Fibroblast of peridontal ligament (primary cell): ENCODE measurements at regions not wholly inside any gene's neighbourhood (a gene's known extent, or its start where the extent isn't known, plus 50 kb on each side); places are given as distances from the start of the nearest gene placed in this dataset.

Experiments
- DNase-seq: peaks from one replicate; pipeline ENCODE4 v3.0.0-alpha.2; 2010; ENCODE audit errors: extremely low read depth

GRCh38 chr5:175805256-175806011 lies 65.9 kb upstream of the CPLX2 start:
- DNase-seq, result no peak

- no peak for DNase-seq
Measured at GRCh38 chr5:175808711-175809110, 62.7 kb upstream of the CPLX2 start.

DNA sequence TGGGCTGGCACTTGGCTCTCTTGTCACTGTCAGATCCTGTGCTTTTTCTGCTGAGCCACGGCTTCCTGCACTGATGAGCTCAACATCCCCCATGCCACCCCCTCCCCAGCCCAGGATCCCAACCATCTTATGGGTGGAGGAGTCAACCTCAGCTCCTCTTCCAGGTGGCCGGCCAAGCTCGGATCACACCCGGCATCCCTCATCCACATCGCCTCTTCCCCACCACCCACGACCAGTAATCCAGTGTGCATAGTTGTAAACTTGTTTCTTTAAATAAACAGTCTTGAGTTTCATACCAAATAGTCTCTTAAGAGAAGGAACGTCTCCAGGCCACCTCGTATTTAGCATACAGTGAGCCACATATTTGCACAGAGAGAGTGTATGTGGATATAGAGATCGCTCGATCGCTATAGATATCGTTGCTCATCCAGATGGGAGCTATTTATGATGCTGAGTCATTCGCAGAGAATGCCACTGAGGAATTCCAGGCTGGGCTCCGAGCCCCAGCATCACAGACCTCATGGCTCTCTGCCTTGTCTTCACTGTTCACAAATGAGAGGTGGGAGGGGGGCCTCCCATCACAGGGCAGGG lies 61.8 kb upstream of the CPLX2 start:
- DNase-seq, result peak; percentile 61

DNA sequence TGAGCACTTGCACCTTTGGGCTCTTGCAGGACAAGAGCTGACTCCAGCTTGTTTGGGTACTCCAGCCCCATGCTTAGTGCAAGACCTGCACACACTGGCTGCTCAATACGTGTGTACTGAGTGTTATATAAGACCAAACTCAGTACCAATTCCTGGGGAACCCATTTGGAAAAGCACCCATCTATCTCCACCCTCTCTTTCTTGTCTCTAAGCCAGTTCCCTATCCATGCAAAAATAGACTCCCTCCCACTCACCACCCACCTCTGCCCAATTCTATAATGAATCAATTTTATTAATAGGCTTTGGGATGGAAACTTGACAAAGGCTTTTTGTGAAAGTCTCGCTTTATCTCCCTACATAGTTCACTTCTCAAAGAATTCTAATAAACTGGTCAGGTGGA lies 60.9 kb upstream of the CPLX2 start:
- DNase-seq, result no peak

GRCh38 chr5:175811589-175811988 lies 59.8 kb upstream of the CPLX2 start:
- DNase-seq, result no peak

- no peak for DNase-seq
Measured at GRCh38 chr5:175813943-175814630, 57.3 kb upstream of the CPLX2 start.

DNA sequence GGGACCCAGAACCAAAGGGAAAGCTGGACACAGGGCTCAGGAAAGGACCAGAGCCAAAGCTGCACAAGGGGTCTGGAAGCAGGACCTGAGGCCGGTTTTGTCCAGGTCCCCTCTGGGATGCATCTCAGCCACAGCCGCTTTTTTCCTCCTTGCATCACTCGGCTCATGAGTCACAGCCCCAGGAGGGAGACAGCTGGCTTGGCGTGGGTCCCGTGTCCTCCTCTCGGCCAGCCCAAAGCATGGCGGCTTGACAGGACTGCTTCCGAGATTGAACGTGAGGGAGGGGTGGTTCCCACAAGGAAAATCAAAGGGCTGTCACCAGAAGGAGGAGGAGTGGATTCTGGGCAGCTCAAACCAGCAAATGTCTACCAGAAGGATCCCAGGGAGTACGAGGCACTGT lies 56.7 kb upstream of the CPLX2 start:
- peak; percentile 6 for DNase-seq

GRCh38 chr5:175815126-175815913 lies 56.1 kb upstream of the CPLX2 start:
- DNase-seq, result no peak

DNA sequence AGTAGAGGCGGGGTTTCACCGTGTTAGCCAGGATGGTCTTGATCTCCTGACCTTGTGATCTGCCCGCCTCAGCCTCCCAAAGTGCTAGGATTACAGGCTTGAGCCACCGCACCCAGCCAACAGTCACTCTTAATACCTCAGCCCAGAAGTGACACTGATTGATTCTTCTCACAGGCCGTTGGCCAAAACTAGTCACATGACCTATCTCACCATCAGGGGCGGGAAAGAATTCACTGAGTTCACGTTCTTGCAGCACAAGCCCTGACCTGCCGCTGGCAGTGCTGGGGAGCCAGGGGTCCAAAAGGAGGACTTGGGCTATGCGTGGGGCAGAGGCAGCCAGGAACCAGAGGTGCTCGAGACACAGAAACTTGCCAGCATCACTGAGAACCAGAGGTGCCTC lies 55.0 kb upstream of the CPLX2 start:
- DNase-seq, result no peak

DNA sequence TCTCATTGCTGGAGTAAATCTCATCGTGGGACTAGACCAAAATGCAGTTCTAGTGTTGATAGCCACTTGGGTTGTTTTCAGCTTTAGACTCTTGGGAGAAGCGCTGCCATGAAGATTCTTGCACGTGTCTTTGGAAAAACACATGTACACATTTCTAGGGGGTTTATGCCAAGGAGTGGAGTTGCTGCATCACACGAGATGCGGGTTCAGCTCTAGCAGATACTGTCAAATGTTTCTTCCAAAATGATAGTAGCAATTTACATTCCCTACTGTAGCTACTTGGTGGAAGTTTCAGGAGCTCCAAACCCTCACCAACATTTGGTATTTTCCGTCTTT lies 52.3 kb upstream of the CPLX2 start:
- DNase-seq, result no peak

DNA sequence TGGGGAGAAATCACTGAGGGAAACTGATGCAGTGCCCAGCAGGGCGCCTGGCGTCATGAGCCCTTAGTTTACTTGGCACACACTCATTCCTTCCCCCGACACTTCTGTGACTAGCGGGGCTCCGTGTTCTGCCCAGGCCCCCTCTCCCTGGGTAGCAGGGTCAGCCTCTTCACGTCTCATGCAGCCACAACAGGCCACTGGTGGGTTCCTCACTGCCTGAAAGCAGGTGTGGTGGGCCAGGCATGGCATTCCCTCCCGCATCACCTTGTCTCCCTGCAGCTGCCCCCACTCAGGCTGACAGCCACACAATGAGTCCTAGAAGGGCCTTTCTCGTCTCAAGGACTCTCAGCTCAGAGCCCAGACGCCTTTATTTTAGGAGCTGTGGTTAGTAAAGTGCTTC lies 51.1 kb upstream of the CPLX2 start:
- DNase-seq, result no peak
